Heart left ventricle (tissue), 13 donors: ENCODE measurements at regions not wholly inside any gene's neighbourhood (a gene's known extent, or its start where the extent isn't known, plus 50 kb on each side); places are given as distances from the start of the nearest gene placed in this dataset.

Source experiments
- POLR2A ChIP-seq, 2 donors: fragments of 450-650 bp; IDR thresholded peaks; one replicate each; pipeline ENCODE4 v1.6.1; 2017; ENCODE audit warnings: antibody characterized with exemption in 2 of 2, mild to moderate bottlenecking in 2 of 2, moderate library complexity in 2 of 2
- TF ChIP-seq, protein P1 (sequence below), 12 donors: fragments of 200-600 bp; sonication (generic) in 4 of 12; IDR thresholded peaks; one replicate each; pipeline versions ENCODE4 v1.5.0 to v1.8.0; 2018 to 2022; ENCODE audit warnings: antibody characterized with exemption in 12 of 12, mild to moderate bottlenecking in 5 of 12
- donor health status: ischemic (EF 13 %, LVEDD 7.1; RV severe dilation, severe dysfunction).
- donor health status: DM: no; HTN: yes; CAD: no.
- donor health status: DM: no; HTN: no; CAD: no.
- donor health status: ischemic (EF 25% LVEDD 6.9; RV normal size, moderate dysfunction).
- donor health status: ischemic (EF 25% LVEDD 5.7; RV mildly dilated, moderate dysfunction).
- donor health status: ischemic (EF 35%, LVEDD 5.7; RV mildly dilated, moderate dysfunction).
- donor health status: nonischemic (EF 11% LVEDD 7.7; RV severe dilation, severe dysfunction).
- donor health status: DM: yes; HTN: yes; CAD: no.
- donor health status: PGD.
- donor health status: ischemic (EF 29% LVEDD 5.4; RV normal size, mild dysfunction).
- donor health status: nonischemic (EF 23%, LVEDD 6.1; RV moderate dilation, normal function).

DNA sequence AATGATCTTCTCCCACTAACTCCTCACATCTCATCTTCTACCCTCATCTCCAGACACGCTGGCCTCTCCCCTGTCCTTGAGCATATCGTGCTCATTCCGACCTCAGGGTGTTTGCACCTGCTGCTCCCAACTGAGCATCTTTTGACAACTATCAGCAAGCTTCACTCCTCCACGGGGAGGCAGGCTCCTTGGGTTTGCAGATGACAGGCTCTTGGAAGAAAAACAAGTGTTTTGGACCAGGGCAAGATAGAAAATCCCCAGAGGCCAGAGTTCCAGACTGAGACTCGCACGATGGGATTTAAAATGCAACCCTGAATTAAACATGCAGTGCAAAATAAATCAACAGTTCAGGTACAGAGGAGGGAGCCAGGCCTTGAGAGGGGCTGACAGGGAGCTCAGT is 246.7 kb downstream of the PTPRU start:
- TF ChIP-seq, protein P1, sequence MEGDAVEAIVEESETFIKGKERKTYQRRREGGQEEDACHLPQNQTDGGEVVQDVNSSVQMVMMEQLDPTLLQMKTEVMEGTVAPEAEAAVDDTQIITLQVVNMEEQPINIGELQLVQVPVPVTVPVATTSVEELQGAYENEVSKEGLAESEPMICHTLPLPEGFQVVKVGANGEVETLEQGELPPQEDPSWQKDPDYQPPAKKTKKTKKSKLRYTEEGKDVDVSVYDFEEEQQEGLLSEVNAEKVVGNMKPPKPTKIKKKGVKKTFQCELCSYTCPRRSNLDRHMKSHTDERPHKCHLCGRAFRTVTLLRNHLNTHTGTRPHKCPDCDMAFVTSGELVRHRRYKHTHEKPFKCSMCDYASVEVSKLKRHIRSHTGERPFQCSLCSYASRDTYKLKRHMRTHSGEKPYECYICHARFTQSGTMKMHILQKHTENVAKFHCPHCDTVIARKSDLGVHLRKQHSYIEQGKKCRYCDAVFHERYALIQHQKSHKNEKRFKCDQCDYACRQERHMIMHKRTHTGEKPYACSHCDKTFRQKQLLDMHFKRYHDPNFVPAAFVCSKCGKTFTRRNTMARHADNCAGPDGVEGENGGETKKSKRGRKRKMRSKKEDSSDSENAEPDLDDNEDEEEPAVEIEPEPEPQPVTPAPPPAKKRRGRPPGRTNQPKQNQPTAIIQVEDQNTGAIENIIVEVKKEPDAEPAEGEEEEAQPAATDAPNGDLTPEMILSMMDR (IDR thresholded peaks at IDR 0.05) = no peak
- no peak for TF ChIP-seq POLR2A (IDR thresholded peaks at IDR 0.05)
